ENCODE measurements at regions not wholly inside any gene's neighbourhood (a gene's known extent, or its start where the extent isn't known, plus 50 kb on each side); places are given as distances from the start of the nearest gene placed in this dataset.

DNA sequence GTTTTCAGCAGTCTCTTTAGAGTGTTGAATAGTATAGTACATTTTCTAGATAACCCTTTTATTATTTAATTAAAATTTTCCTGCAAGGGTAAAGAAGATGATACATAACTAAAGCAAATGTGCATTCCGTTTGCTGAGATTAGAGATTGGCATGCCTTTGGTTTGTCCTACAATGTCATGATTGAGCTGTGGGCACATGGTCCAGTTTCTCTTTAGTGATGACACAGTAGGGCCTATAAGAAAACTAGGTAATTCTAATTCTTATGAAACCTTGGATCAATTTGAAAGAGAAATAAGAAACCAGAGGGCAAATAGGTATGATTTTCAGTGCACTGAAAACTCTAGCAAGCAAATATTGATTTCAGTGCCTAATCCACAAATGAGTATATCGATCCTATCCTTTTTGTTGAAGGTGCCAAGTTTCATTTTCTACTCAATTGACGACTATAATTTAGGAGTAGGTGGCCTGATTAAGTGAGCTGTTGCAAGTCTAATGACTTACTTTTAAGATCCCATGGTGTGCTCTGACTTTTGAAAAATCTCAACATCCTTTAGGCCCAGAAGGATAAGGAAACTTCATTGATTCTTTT lies 128.0 kb upstream of the KCNK1 start:
- no peaks in the 10 kb centered on the region for H3K79me1 ChIP-seq (ENCODE audit: low read length)
- no peak overlapping the region for H3K23ac ChIP-seq (ENCODE audit: low read length)
- no peak overlapping the region for H4K5ac ChIP-seq (ENCODE audit: low read length)
- no CpG with 5 or more reads among the region's 3 CpGs for WGBS (ENCODE audit: extremely low coverage, insufficient coverage, low lambda C conversion rate)
- H2BK5ac ChIP-seq (ENCODE audit: low read length): no peak overlapping the region
- no peak overlapping the region for H2AK5ac ChIP-seq (ENCODE audit: low read length)
- H3K4me2 ChIP-seq (ENCODE audit: low read length): no peak overlapping the region
- H2BK15ac ChIP-seq (replicated peaks; ENCODE audit: low read depth): no peak overlapping the region
- no peak overlapping the region for H3K27ac ChIP-seq (ENCODE audit: low read depth, low read length)
- no peak overlapping the region for H3K56ac ChIP-seq (ENCODE audit: low read length)
- H4K8ac ChIP-seq (ENCODE audit: low read depth, low read length): no peak overlapping the region
- H3K27me3 ChIP-seq (ENCODE audit: insufficient read depth, low read length, poor library complexity): no peaks in the 10 kb centered on the region
- no peaks in the 10 kb centered on the region for H3K4me1 ChIP-seq (ENCODE audit: control insufficient read depth, low read depth, low read length)
- no peaks in the 10 kb centered on the region for H3K36me3 ChIP-seq (ENCODE audit: control insufficient read depth, insufficient read depth, low read length)
- DNase-seq: no peak
- H3K4me3 ChIP-seq (ENCODE audit: low read length): no peak overlapping the region
- H3K4ac ChIP-seq (ENCODE audit: low read depth, low read length): no peak overlapping the region
- H3K9ac ChIP-seq (ENCODE audit: low read length): no peak overlapping the region
- no peak overlapping the region for H3K18ac ChIP-seq (ENCODE audit: low read length)
- no peak overlapping the region for H2BK120ac ChIP-seq (ENCODE audit: low read depth, low read length)
- H3K79me2 ChIP-seq (ENCODE audit: control insufficient read depth, insufficient read depth, low read length): no peaks in the 10 kb centered on the region

- no peaks in the 10 kb centered on the region for H3K36me3 ChIP-seq (ENCODE audit: control insufficient read depth, insufficient read depth, low read length)
- H2AK5ac ChIP-seq (ENCODE audit: low read length): no peak overlapping the region
- H3K56ac ChIP-seq (ENCODE audit: low read length): no peak overlapping the region
- H2BK120ac ChIP-seq (ENCODE audit: low read depth, low read length): no peak overlapping the region
- H3K4ac ChIP-seq (ENCODE audit: low read depth, low read length): no peak overlapping the region
- no peak overlapping the region for H4K8ac ChIP-seq (ENCODE audit: low read depth, low read length)
- H3K27me3 ChIP-seq (ENCODE audit: insufficient read depth, low read length, poor library complexity): no peaks in the 10 kb centered on the region
- H4K5ac ChIP-seq (ENCODE audit: low read length): no peak overlapping the region
- H3K18ac ChIP-seq (ENCODE audit: low read length): no peak overlapping the region
- H3K9ac ChIP-seq (ENCODE audit: low read length): no peak overlapping the region
- no peak overlapping the region for H2BK5ac ChIP-seq (ENCODE audit: low read length)
- no peak overlapping the region for H3K27ac ChIP-seq (ENCODE audit: low read depth, low read length)
- DNase-seq: no peak
- H2BK15ac ChIP-seq (replicated peaks; ENCODE audit: low read depth): no peak overlapping the region
- H3K4me2 ChIP-seq (ENCODE audit: low read length): no peak overlapping the region
- H3K4me3 ChIP-seq (ENCODE audit: low read length): no peak overlapping the region
- no peaks in the 10 kb centered on the region for H3K79me1 ChIP-seq (ENCODE audit: low read length)
- H3K4me1 ChIP-seq (ENCODE audit: control insufficient read depth, low read depth, low read length): no peaks in the 10 kb centered on the region
- H3K79me2 ChIP-seq (ENCODE audit: control insufficient read depth, insufficient read depth, low read length): no peaks in the 10 kb centered on the region
- H3K23ac ChIP-seq (ENCODE audit: low read length): no peak overlapping the region
Observed at GRCh38 chr1:233487408-233487807, 126.5 kb upstream of the KCNK1 start.

GRCh38 chr1:233489411-233489810 lies 124.5 kb upstream of the KCNK1 start:
- H2BK15ac ChIP-seq (replicated peaks; ENCODE audit: low read depth): no peak overlapping the region
- no CpG with 5 or more reads among the region's 4 CpGs for WGBS (ENCODE audit: extremely low coverage, insufficient coverage, low lambda C conversion rate)

GRCh38 chr1:233490488-233490887 lies 123.4 kb upstream of the KCNK1 start:
- Histone ChIP-seq H3K18ac (ENCODE audit: low read length) (no peak overlapping the region), H3K4me3 (ENCODE audit: low read length) (no peak overlapping the region), H3K23ac (ENCODE audit: low read length) (no peak overlapping the region), H2BK5ac (ENCODE audit: low read length) (no peak overlapping the region), H3K4me1 (ENCODE audit: control insufficient read depth, low read depth, low read length) (no peaks in the 10 kb centered on the region), H3K79me1 (ENCODE audit: low read length) (no peaks in the 10 kb centered on the region), H3K4ac (ENCODE audit: low read depth, low read length) (no peak overlapping the region), H2BK15ac (replicated peaks; ENCODE audit: low read depth) (no peak overlapping the region), H4K5ac (ENCODE audit: low read length) (no peak overlapping the region), H3K79me2 (ENCODE audit: control insufficient read depth, insufficient read depth, low read length) (no peaks in the 10 kb centered on the region), H2BK120ac (ENCODE audit: low read depth, low read length) (no peak overlapping the region), H3K36me3 (ENCODE audit: control insufficient read depth, insufficient read depth, low read length) (no peaks in the 10 kb centered on the region), H2AK5ac (ENCODE audit: low read length) (no peak overlapping the region), H3K27me3 (ENCODE audit: insufficient read depth, low read length, poor library complexity) (no peaks in the 10 kb centered on the region), H4K8ac (ENCODE audit: low read depth, low read length) (no peak overlapping the region), H3K9ac (ENCODE audit: low read length) (no peak overlapping the region), H3K56ac (ENCODE audit: low read length) (no peak overlapping the region), H3K4me2 (ENCODE audit: low read length) (no peak overlapping the region), H3K27ac (ENCODE audit: low read depth, low read length) (no peak overlapping the region)
- no peak for DNase-seq
- no CpG with 5 or more reads among the region's 2 CpGs for WGBS (ENCODE audit: extremely low coverage, insufficient coverage, low lambda C conversion rate)

More at GRCh38 chr1:233489411-233489810, 124.5 kb upstream of the KCNK1 start:
- no peak for DNase-seq
- H3K56ac ChIP-seq (ENCODE audit: low read length): no peak overlapping the region
- no peaks in the 10 kb centered on the region for H3K79me2 ChIP-seq (ENCODE audit: control insufficient read depth, insufficient read depth, low read length)
- no peak overlapping the region for H3K4me2 ChIP-seq (ENCODE audit: low read length)
- no peaks in the 10 kb centered on the region for H3K36me3 ChIP-seq (ENCODE audit: control insufficient read depth, insufficient read depth, low read length)
- no peaks in the 10 kb centered on the region for H3K79me1 ChIP-seq (ENCODE audit: low read length)
- no peak overlapping the region for H3K4ac ChIP-seq (ENCODE audit: low read depth, low read length)
- H4K5ac ChIP-seq (ENCODE audit: low read length): no peak overlapping the region
- no peak overlapping the region for H3K4me3 ChIP-seq (ENCODE audit: low read length)
- no peaks in the 10 kb centered on the region for H3K27me3 ChIP-seq (ENCODE audit: insufficient read depth, low read length, poor library complexity)
- H3K9ac ChIP-seq (ENCODE audit: low read length): no peak overlapping the region
- H2BK120ac ChIP-seq (ENCODE audit: low read depth, low read length): no peak overlapping the region
- no peak overlapping the region for H2BK5ac ChIP-seq (ENCODE audit: low read length)
- H4K8ac ChIP-seq (ENCODE audit: low read depth, low read length): no peak overlapping the region
- H3K23ac ChIP-seq (ENCODE audit: low read length): no peak overlapping the region
- no peak overlapping the region for H2AK5ac ChIP-seq (ENCODE audit: low read length)
- H3K4me1 ChIP-seq (ENCODE audit: control insufficient read depth, low read depth, low read length): no peaks in the 10 kb centered on the region
- no peak overlapping the region for H3K18ac ChIP-seq (ENCODE audit: low read length)
- no peak overlapping the region for H3K27ac ChIP-seq (ENCODE audit: low read depth, low read length)

GRCh38 chr1:233491953-233492620 lies 121.8 kb upstream of the KCNK1 start:
- Histone ChIP-seq H2BK5ac (ENCODE audit: low read length) (no peak overlapping the region), H3K79me2 (ENCODE audit: control insufficient read depth, insufficient read depth, low read length) (no peaks in the 10 kb centered on the region), H4K8ac (ENCODE audit: low read depth, low read length) (no peak overlapping the region), H3K36me3 (ENCODE audit: control insufficient read depth, insufficient read depth, low read length) (no peaks in the 10 kb centered on the region), H2BK15ac (replicated peaks; ENCODE audit: low read depth) (no peak overlapping the region), H3K4me1 (ENCODE audit: control insufficient read depth, low read depth, low read length) (no peaks in the 10 kb centered on the region), H2AK5ac (ENCODE audit: low read length) (no peak overlapping the region), H4K5ac (ENCODE audit: low read length) (no peak overlapping the region), H3K4me2 (ENCODE audit: low read length) (no peak overlapping the region), H3K27ac (ENCODE audit: low read depth, low read length) (no peak overlapping the region), H3K27me3 (ENCODE audit: insufficient read depth, low read length, poor library complexity) (no peaks in the 10 kb centered on the region), H3K4ac (ENCODE audit: low read depth, low read length) (no peak overlapping the region), H3K4me3 (ENCODE audit: low read length) (no peak overlapping the region), H3K23ac (ENCODE audit: low read length) (no peak overlapping the region), H3K56ac (ENCODE audit: low read length) (no peak overlapping the region), H3K9ac (ENCODE audit: low read length) (no peak overlapping the region), H2BK120ac (ENCODE audit: low read depth, low read length) (no peak overlapping the region), H3K18ac (ENCODE audit: low read length) (no peak overlapping the region), H3K79me1 (ENCODE audit: low read length) (no peaks in the 10 kb centered on the region)
- DNase-seq: no peak
- WGBS (ENCODE audit: extremely low coverage, insufficient coverage, low lambda C conversion rate): no CpG with 5 or more reads among the region's 7 CpGs

- no peaks in the 10 kb centered on the region for H3K36me3 ChIP-seq (ENCODE audit: control insufficient read depth, insufficient read depth, low read length)
- WGBS (ENCODE audit: extremely low coverage, insufficient coverage, low lambda C conversion rate): no CpG with 5 or more reads among the region's 2 CpGs
- H3K23ac ChIP-seq (ENCODE audit: low read length): no peak overlapping the region
- H3K27me3 ChIP-seq (ENCODE audit: insufficient read depth, low read length, poor library complexity): no peaks in the 10 kb centered on the region
- H4K8ac ChIP-seq (ENCODE audit: low read depth, low read length): no peak overlapping the region
- no peak overlapping the region for H3K4me3 ChIP-seq (ENCODE audit: low read length)
- H2BK5ac ChIP-seq (ENCODE audit: low read length): no peak overlapping the region
- peaks cover 2% of the 10 kb centered on the region for H3K4me1 ChIP-seq (ENCODE audit: control insufficient read depth, low read depth, low read length)
- no peaks in the 10 kb centered on the region for H3K79me1 ChIP-seq (ENCODE audit: low read length)
- no peak overlapping the region for H2BK15ac ChIP-seq (replicated peaks; ENCODE audit: low read depth)
- H3K18ac ChIP-seq (ENCODE audit: low read length): no peak overlapping the region
- no peak overlapping the region for H3K4me2 ChIP-seq (ENCODE audit: low read length)
- no peak overlapping the region for H3K27ac ChIP-seq (ENCODE audit: low read depth, low read length)
- H3K79me2 ChIP-seq (ENCODE audit: control insufficient read depth, insufficient read depth, low read length): no peaks in the 10 kb centered on the region
- H3K56ac ChIP-seq (ENCODE audit: low read length): no peak overlapping the region
- no peak overlapping the region for H3K4ac ChIP-seq (ENCODE audit: low read depth, low read length)
- H4K5ac ChIP-seq (ENCODE audit: low read length): no peak overlapping the region
- H2AK5ac ChIP-seq (ENCODE audit: low read length): no peak overlapping the region
- H2BK120ac ChIP-seq (ENCODE audit: low read depth, low read length): no peak overlapping the region
- no peak overlapping the region for H3K9ac ChIP-seq (ENCODE audit: low read length)
- no peak for DNase-seq
Observed at GRCh38 chr1:233496993-233497392, 116.9 kb upstream of the KCNK1 start.
